MCF 10A (cell line): ENCODE measurements at regions not wholly inside any gene's neighbourhood (a gene's known extent, or its start where the extent isn't known, plus 50 kb on each side); places are given as distances from the start of the nearest gene placed in this dataset.

Experiments used
- BruUV-seq: library from RNA; stranded (reverse); fragments of 400-500 nt; replicated peaks from 2 replicates; lab custom pipeline; 2021; lab: Mats Ljungman, UMichigan
- CTCF ChIA-PET: fragments of 300-600 bp; sonication (Branson Sonifier 250); formaldehyde crosslinking; extraction: SDS; loops from one replicate; lab custom pipeline; 2021; ENCODE audit warnings: antibody characterized with exemption, inconsistent platforms; lab: Yijun Ruan, JAX
- POLR2A ChIA-PET: fragments of 300-600, 350-650 bp; sonication (Branson Sonifier 250); formaldehyde crosslinking; extraction: SDS; loops from one replicate; lab custom pipeline; 2020; ENCODE audit warnings: antibody characterized with exemption, inconsistent platforms; lab: Yijun Ruan, JAX
- DNase-seq: peaks from one replicate; pipeline ENCODE4 v3.0.0-alpha.2; 2018; ENCODE audit not compliant: unreplicated experiment
- H3K27ac Mint-ChIP-seq: one replicate; pipeline ENCODE4 v1.8.0; 2022; ENCODE audit warnings: mild to moderate bottlenecking, low read depth, mixed read lengths; ENCODE audit not compliant: unreplicated experiment
- H3K27me3 Mint-ChIP-seq: one replicate; pipeline ENCODE4 v1.8.0; 2022; ENCODE audit warnings: mixed read lengths; ENCODE audit not compliant: insufficient read depth, unreplicated experiment
- H3K36me3 Mint-ChIP-seq: one replicate; pipeline ENCODE4 v1.8.0; 2022; ENCODE audit warnings: mild to moderate bottlenecking, moderate library complexity, mixed read lengths; ENCODE audit not compliant: insufficient read depth, unreplicated experiment
- H3K4me1 Mint-ChIP-seq: one replicate; pipeline ENCODE4 v1.8.0; 2022; ENCODE audit warnings: mixed read lengths; ENCODE audit not compliant: insufficient read depth, unreplicated experiment
- H3K4me3 Mint-ChIP-seq: one replicate; pipeline ENCODE4 v1.8.0; 2022; ENCODE audit warnings: mild to moderate bottlenecking, moderate library complexity, mixed read lengths; ENCODE audit not compliant: unreplicated experiment
- H3K9me3 Mint-ChIP-seq: one replicate; pipeline ENCODE4 v1.8.0; 2022; ENCODE audit warnings: mixed read lengths; ENCODE audit not compliant: unreplicated experiment
- CTCF ChIP-seq: fragments of 200-600 bp; IDR thresholded peaks from one replicate; pipeline ENCODE4 v1.8.0; 2022; ENCODE audit warnings: antibody characterized with exemption, mild to moderate bottlenecking; ENCODE audit not compliant: unreplicated experiment
- intact Hi-C: fragments of 100-400 bp; cut with micrococcal nuclease; formaldehyde crosslinking; loops from 2 replicates; pipeline ENCODE4 v1.14.1; 2022

- no peak overlapping the region for H3K4me3 Mint-ChIP-seq
- ChIA-PET CTCF (interaction anchor here (0.7 to 0.8 kb wide), 2 partner anchors 93 to 499 kb away, joined by 4 to 6 read pairs; no protein-coding TSS in a partner anchor), POLR2A (no interaction called here)
- BruUV-seq = no TSS peak
- TF ChIP-seq CTCF = no peak
- H3K36me3 Mint-ChIP-seq = no peaks in the 10 kb centered on the region
- H3K9me3 Mint-ChIP-seq = no peaks in the 10 kb centered on the region
- no peak for DNase-seq
- intact Hi-C loops = no loop called here
- H3K27ac Mint-ChIP-seq = no peak overlapping the region
- H3K27me3 Mint-ChIP-seq = peaks cover 12% of the 10 kb centered on the region
- H3K4me1 Mint-ChIP-seq = peaks cover 8% of the 10 kb centered on the region
Measured at GRCh38 chr16:85464383-85465305, 148.5 kb upstream of the GSE1 start.

GRCh38 chr16:85465328-85466303, 147.5 kb upstream of the GSE1 start:
- no peak overlapping the region for H3K4me3 Mint-ChIP-seq
- H3K36me3 Mint-ChIP-seq = no peaks in the 10 kb centered on the region
- CTCF ChIA-PET = interaction anchor here (0.6 to 0.8 kb wide), 2 partner anchors 92 to 1149 kb away, joined by 3 to 6 read pairs; no protein-coding TSS in a partner anchor
- peak; percentile 17 for DNase-seq
- no TSS peak for BruUV-seq
- no peaks in the 10 kb centered on the region for H3K9me3 Mint-ChIP-seq
- peaks cover 8% of the 10 kb centered on the region for H3K4me1 Mint-ChIP-seq
- POLR2A ChIA-PET = interaction anchor here (0.6 to 0.8 kb wide), 2 partner anchors 75 to 136 kb away, joined by 3 read pairs; no protein-coding TSS in a partner anchor
- no peak for TF ChIP-seq CTCF
- H3K27ac Mint-ChIP-seq = no peak overlapping the region
- intact Hi-C loops = no loop called here
- peaks cover 12% of the 10 kb centered on the region for H3K27me3 Mint-ChIP-seq

GRCh38 chr16:85466304-85466700, 146.8 kb upstream of the GSE1 start:
- no peak for TF ChIP-seq CTCF
- H3K27ac Mint-ChIP-seq = no peak overlapping the region
- no peaks in the 10 kb centered on the region for H3K9me3 Mint-ChIP-seq
- intact Hi-C loops = no loop called here
- peaks cover 8% of the 10 kb centered on the region for H3K4me1 Mint-ChIP-seq
- H3K27me3 Mint-ChIP-seq = peaks cover 12% of the 10 kb centered on the region
- no peaks in the 10 kb centered on the region for H3K36me3 Mint-ChIP-seq
- no peak for DNase-seq
- no peak overlapping the region for H3K4me3 Mint-ChIP-seq
- BruUV-seq = no TSS peak
- ChIA-PET CTCF (interaction anchor here (0.6 kb wide), 1 partner anchor 1149 kb away, joined by 3 read pairs; no protein-coding TSS in a partner anchor), POLR2A (interaction anchor here (0.8 kb wide), 1 partner anchor 75 kb away, joined by 3 read pairs; no protein-coding TSS in a partner anchor)
